HFF-Myc (cell line): ENCODE measurements at regions not wholly inside any gene's neighbourhood (a gene's known extent, or its start where the extent isn't known, plus 50 kb on each side); places are given as distances from the start of the nearest gene placed in this dataset.
"Not testable (repeated sequence)": the region's sequence is repeated elsewhere in the genome, so short reads cannot be mapped to it uniquely, and the experiment has no call there.

Experiments used
- DNase-seq: peaks from one replicate; pipeline ENCODE4 v3.0.0-alpha.2; 2011; ENCODE audit warnings: low read depth; ENCODE audit errors: extremely low read depth
- H3K4me3 ChIP-seq: replicated peaks from 2 replicates; pipeline ENCODE4 v1.5.1; 2011; ENCODE audit warnings: low read depth, mild to moderate bottlenecking, control low read depth, low read length
- CTCF ChIP-seq: IDR thresholded peaks from 2 replicates; pipeline ENCODE4 v1.5.1; 2012; ENCODE audit warnings: mild to moderate bottlenecking, low read depth, low read length, control low read depth; ENCODE audit errors: missing control alignments

- no peak for TF ChIP-seq CTCF
- no peak for DNase-seq
- no peak overlapping the region for H3K4me3 ChIP-seq
Measured at GRCh38 chr5:156076912-156077311, 250.1 kb upstream of the SGCD start.

GRCh38 chr5:156087577-156088110 is 239.3 kb upstream of the SGCD start:
- no peak for DNase-seq
- TF ChIP-seq CTCF = no peak
- H3K4me3 ChIP-seq = no peak overlapping the region

GRCh38 chr5:156089955-156090940 is 236.7 kb upstream of the SGCD start:
- not testable (repeated sequence) for DNase-seq, H3K4me3 ChIP-seq

- TF ChIP-seq CTCF = no peak
- no peak for DNase-seq
- H3K4me3 ChIP-seq = no peak overlapping the region
Measured at GRCh38 chr5:156093024-156093423, 233.9 kb upstream of the SGCD start.

DNA sequence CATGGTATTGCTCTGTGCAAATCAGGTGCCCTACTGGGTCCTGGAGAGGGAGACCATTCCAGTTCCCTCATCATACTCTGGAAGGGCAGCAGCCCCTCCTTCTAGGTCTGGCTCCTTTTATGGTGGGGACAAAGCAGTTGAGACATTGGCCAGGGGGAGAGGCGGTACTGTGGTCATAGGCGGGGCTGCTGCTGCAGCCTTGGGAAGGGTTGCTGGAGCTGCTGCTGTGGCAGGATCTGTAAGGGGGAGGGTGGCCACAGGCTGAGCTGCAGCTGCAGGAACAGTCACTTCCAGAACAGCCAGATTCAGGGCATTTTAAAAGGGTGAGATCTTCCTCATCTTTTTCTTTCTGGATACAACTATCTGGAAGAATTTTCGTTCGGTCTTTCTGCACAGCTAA is 233.0 kb upstream of the SGCD start:
- no peak for TF ChIP-seq CTCF
- DNase-seq = no peak
- no peak overlapping the region for H3K4me3 ChIP-seq

DNA sequence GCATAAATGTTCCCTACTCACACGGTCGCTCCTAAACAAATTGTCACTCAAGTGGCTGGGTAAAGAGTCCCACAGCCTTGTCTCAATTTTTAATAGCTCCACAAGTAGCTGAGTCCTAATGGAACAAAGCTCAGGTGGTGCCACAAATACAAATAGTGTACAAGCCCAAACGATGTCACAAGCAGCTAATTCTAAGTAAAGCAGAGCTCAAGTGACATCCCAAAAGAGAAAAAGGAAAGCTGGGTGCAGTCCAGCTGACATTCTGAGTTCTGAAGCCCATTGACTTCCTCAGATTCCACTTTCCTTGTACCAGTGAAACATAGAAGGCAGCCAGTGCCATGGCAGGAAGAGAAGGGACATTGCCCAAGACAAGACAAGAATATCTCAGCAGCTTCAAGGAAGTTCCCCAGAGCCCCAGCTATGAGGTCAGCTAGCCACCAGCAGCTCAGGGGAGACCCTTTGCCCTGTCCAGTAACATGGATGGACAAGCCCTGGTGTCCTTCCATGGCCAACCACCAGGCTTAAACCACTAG is 231.2 kb upstream of the SGCD start:
- no peak for TF ChIP-seq CTCF
- DNase-seq = no peak
- H3K4me3 ChIP-seq = no peak overlapping the region

- TF ChIP-seq CTCF = no peak
- no peak overlapping the region for H3K4me3 ChIP-seq
- no peak for DNase-seq
Measured at GRCh38 chr5:156096259-156096658, 230.7 kb upstream of the SGCD start.
